Neural progenitor cell (in vitro differentiated cells): ENCODE measurements at regions not wholly inside any gene's neighbourhood (a gene's known extent, or its start where the extent isn't known, plus 50 kb on each side); places are given as distances from the start of the nearest gene placed in this dataset.
"Not testable (repeated sequence)": the region's sequence is repeated elsewhere in the genome, so short reads cannot be mapped to it uniquely, and the experiment has no call there.

Source experiments
- CTCF ChIP-seq: fragments of 200-600 bp; sonication (generic); IDR thresholded peaks from 2 replicates; pipeline ENCODE4 v1.5.1; 2017; ENCODE audit warnings: antibody characterized with exemption, mild to moderate bottlenecking
- EZH2phosphoT487 ChIP-seq: fragments of 200-600 bp; sonication (generic); IDR thresholded peaks from 2 replicates; pipeline ENCODE4 v1.6.1; 2017; ENCODE audit warnings: antibody characterized with exemption

GRCh38 chr15:84147307-84147706 is 88.3 kb upstream of the GOLGA6L4 start:
- not testable (repeated sequence) for TF ChIP-seq CTCF, EZH2phosphoT487
